ENCODE measurements at regions not wholly inside any gene's neighbourhood (a gene's known extent, or its start where the extent isn't known, plus 50 kb on each side); places are given as distances from the start of the nearest gene placed in this dataset.

GRCh38 chr5:165057145-165057544, 1551.7 kb downstream of the MAT2B start:
- Mint-ChIP-seq H3K4me1 (peaks cover 3% of the 10 kb centered on the region), H3K27me3 (ENCODE audit: insufficient read depth) (no peaks in the 10 kb centered on the region), H3K4me3 (no peak overlapping the region), H3K9me3 (no peaks in the 10 kb centered on the region), H3K36me3 (ENCODE audit: low read depth) (no peaks in the 10 kb centered on the region), H3K27ac (no peak overlapping the region)
- H3K9ac ChIP-seq (ENCODE audit: extremely low read depth, low read length, poor library complexity, severe bottlenecking): no peak overlapping the region
- no peak for DNase-seq
- TF ChIP-seq CTCF (conservative IDR thresholded peaks at IDR 0.05): no peak
- H3K4me1 ChIP-seq (ENCODE audit: control insufficient read depth, insufficient read depth, low read length): no peaks in the 10 kb centered on the region
- 76% methylated on average over 2 of the region's 2 CpGs; no CpG with 5 or more reads in 1 of the 2 experiments for WGBS, 2 experiments (ENCODE audit: insufficient coverage in 1 of 2, insufficient read length in 1 of 2)
- H3K4me3 ChIP-seq (ENCODE audit: low read length): no peak overlapping the region
- H3K27ac ChIP-seq (ENCODE audit: low read depth, low read length): no peak overlapping the region
- H3K36me3 ChIP-seq (ENCODE audit: control insufficient read depth, insufficient read depth, low read length): no peaks in the 10 kb centered on the region
- no peaks in the 10 kb centered on the region for H3K9me3 ChIP-seq (ENCODE audit: control insufficient read depth, low read length)
- H3K27me3 ChIP-seq (ENCODE audit: control insufficient read depth, insufficient read depth, low read length, poor library complexity, severe bottlenecking): no peaks in the 10 kb centered on the region

GRCh38 chr5:165066751-165067385, 1561.4 kb downstream of the MAT2B start:
- no peaks in the 10 kb centered on the region for H3K36me3 ChIP-seq (ENCODE audit: control insufficient read depth, insufficient read depth, low read length)
- H3K27ac ChIP-seq (ENCODE audit: low read depth, low read length): no peak overlapping the region
- H3K9ac ChIP-seq (ENCODE audit: extremely low read depth, low read length, poor library complexity, severe bottlenecking): no peak overlapping the region
- TF ChIP-seq CTCF (conservative IDR thresholded peaks at IDR 0.05): no peak
- no peaks in the 10 kb centered on the region for H3K27me3 ChIP-seq (ENCODE audit: control insufficient read depth, insufficient read depth, low read length, poor library complexity, severe bottlenecking)
- no peak for DNase-seq
- Mint-ChIP-seq H3K4me1 (no peaks in the 10 kb centered on the region), H3K4me3 (no peak overlapping the region), H3K27ac (no peak overlapping the region), H3K9me3 (peaks cover 10% of the 10 kb centered on the region), H3K27me3 (ENCODE audit: insufficient read depth) (no peaks in the 10 kb centered on the region), H3K36me3 (ENCODE audit: low read depth) (no peaks in the 10 kb centered on the region)
- peaks cover 2% of the 10 kb centered on the region for H3K4me1 ChIP-seq (ENCODE audit: control insufficient read depth, insufficient read depth, low read length)
- 89 to 96% methylated on average over 3 of the region's 3 CpGs for WGBS, 2 experiments (ENCODE audit: insufficient coverage in 1 of 2, insufficient read length in 1 of 2)
- H3K9me3 ChIP-seq (ENCODE audit: control insufficient read depth, low read length): no peaks in the 10 kb centered on the region
- no peak overlapping the region for H3K4me3 ChIP-seq (ENCODE audit: low read length)

GRCh38 chr5:165076686-165077085, 1571.3 kb downstream of the MAT2B start:
- Mint-ChIP-seq H3K4me3 (no peak overlapping the region), H3K4me1 (peaks cover 5% of the 10 kb centered on the region), H3K9me3 (peaks cover 3% of the 10 kb centered on the region), H3K27me3 (ENCODE audit: insufficient read depth) (no peaks in the 10 kb centered on the region), H3K36me3 (ENCODE audit: low read depth) (no peaks in the 10 kb centered on the region), H3K27ac (no peak overlapping the region)
- Histone ChIP-seq H3K4me3 (ENCODE audit: low read length) (no peak overlapping the region), H3K36me3 (ENCODE audit: control insufficient read depth, insufficient read depth, low read length) (no peaks in the 10 kb centered on the region), H3K9ac (ENCODE audit: extremely low read depth, low read length, poor library complexity, severe bottlenecking) (no peak overlapping the region), H3K9me3 (ENCODE audit: control insufficient read depth, low read length) (peaks cover 8% of the 10 kb centered on the region), H3K27ac (ENCODE audit: low read depth, low read length) (no peak overlapping the region), H3K27me3 (ENCODE audit: control insufficient read depth, insufficient read depth, low read length, poor library complexity, severe bottlenecking) (no peaks in the 10 kb centered on the region), H3K4me1 (ENCODE audit: control insufficient read depth, insufficient read depth, low read length) (no peaks in the 10 kb centered on the region)
- WGBS, 2 experiments (ENCODE audit: insufficient coverage in 1 of 2, insufficient read length in 1 of 2): 46% methylated on average over 2 of the region's 2 CpGs; no CpG with 5 or more reads in 1 of the 2 experiments
- TF ChIP-seq CTCF (conservative IDR thresholded peaks at IDR 0.05): no peak
- no peak for DNase-seq

All from endodermal cell (in vitro differentiated cells).